NCI-H2171 treated with DMSO at 0.1 percent for 48 hours (cell line): ENCODE measurements at regions not wholly inside any gene's neighbourhood (a gene's known extent, or its start where the extent isn't known, plus 50 kb on each side); places are given as distances from the start of the nearest gene placed in this dataset.

Source experiments
- DNase-seq: peaks from one replicate; lab custom pipeline; 2025; lab: John Stamatoyannopoulos, UW

GRCh38 chr12:105927564-105927963 is 211.2 kb downstream of the NUAK1 start:
- no peak for DNase-seq

GRCh38 chr12:105928436-105928835 is 210.3 kb downstream of the NUAK1 start:
- DNase-seq: no peak

GRCh38 chr12:105929192-105929591 is 209.6 kb downstream of the NUAK1 start:
- DNase-seq: no peak

GRCh38 chr12:105930557-105931503 is 207.9 kb downstream of the NUAK1 start:
- DNase-seq: no peak

- no peak for DNase-seq
Measured at GRCh38 chr12:105931762-105932570, 206.8 kb downstream of the NUAK1 start.

GRCh38 chr12:105933671-105934665 is 204.8 kb downstream of the NUAK1 start:
- no peak for DNase-seq

GRCh38 chr12:105935106-105935505 is 203.6 kb downstream of the NUAK1 start:
- DNase-seq: no peak

GRCh38 chr12:105935981-105936380 is 202.8 kb downstream of the NUAK1 start:
- no peak for DNase-seq

- no peak for DNase-seq
Measured at GRCh38 chr12:105936496-105936895, 202.3 kb downstream of the NUAK1 start.

GRCh38 chr12:105937009-105937408 is 201.7 kb downstream of the NUAK1 start:
- DNase-seq: no peak

- DNase-seq: no peak
Measured at GRCh38 chr12:105939181-105939721, 199.5 kb downstream of the NUAK1 start.

- no peak for DNase-seq
Measured at GRCh38 chr12:105942281-105942680, 196.5 kb downstream of the NUAK1 start.

GRCh38 chr12:105943525-105943924 is 195.2 kb downstream of the NUAK1 start:
- DNase-seq: no peak

- no peak for DNase-seq
Measured at GRCh38 chr12:105944628-105945027, 194.1 kb downstream of the NUAK1 start.

- DNase-seq: no peak
Measured at GRCh38 chr12:105945880-105946279, 192.9 kb downstream of the NUAK1 start.

GRCh38 chr12:105946493-105946901 is 192.3 kb downstream of the NUAK1 start:
- DNase-seq: no peak

GRCh38 chr12:105947906-105948305 is 190.8 kb downstream of the NUAK1 start:
- DNase-seq: no peak

- DNase-seq: no peak
Measured at GRCh38 chr12:105948331-105948730, 190.4 kb downstream of the NUAK1 start.

- DNase-seq: no peak
Measured at GRCh38 chr12:105949391-105949790, 189.4 kb downstream of the NUAK1 start.

- no peak for DNase-seq
Measured at GRCh38 chr12:105951732-105952131, 187.0 kb downstream of the NUAK1 start.
